Heart right ventricle (tissue), 16 donors: ENCODE measurements at regions not wholly inside any gene's neighbourhood (a gene's known extent, or its start where the extent isn't known, plus 50 kb on each side); places are given as distances from the start of the nearest gene placed in this dataset.

ENCODE experiments used
- ATAC-seq, 8 donors: fragments of 200-7000 bp; cut with Tn5 transposase; one replicate each; pipeline ENCODE4 v1.9.1; 2020; ENCODE audit warnings: mild to moderate bottlenecking in 8 of 8, moderate library complexity in 8 of 8, moderate number of reproducible peaks in 1 of 8
- DNase-seq, 2 donors: peaks; one replicate each; pipeline ENCODE4 v3.0.0-alpha.2; 2020
- H3K27ac ChIP-seq, 10 donors: fragments of 200-600 bp; sonication (generic) in 2 of 10; one replicate each; pipeline versions ENCODE4 v1.5.0 to v1.8.0; 2020 to 2022; ENCODE audit warnings: mild to moderate bottlenecking in 3 of 10
- H3K27me3 ChIP-seq, 7 donors: fragments of 200-600 bp; one replicate each; pipeline ENCODE4 v1.8.0; 2021 to 2022; ENCODE audit warnings: mild to moderate bottlenecking in 2 of 7
- H3K36me3 ChIP-seq, 9 donors: fragments of 200-600 bp; sonication (generic) in 1 of 9; one replicate each; pipeline versions ENCODE4 v1.5.0 to v1.8.0; 2020 to 2022; ENCODE audit warnings: mild to moderate bottlenecking in 2 of 9
- H3K4me1 ChIP-seq, 9 donors: fragments of 200-600 bp; sonication (generic) in 1 of 9; one replicate each; pipeline versions ENCODE4 v1.5.0 to v1.8.0; 2020 to 2022; ENCODE audit warnings: mild to moderate bottlenecking in 4 of 9
- H3K4me3 ChIP-seq, 10 donors: fragments of 200-600 bp; sonication (generic) in 2 of 10; one replicate each; pipeline versions ENCODE4 v1.5.0 to v1.8.0; 2020 to 2022; ENCODE audit warnings: mild to moderate bottlenecking in 7 of 10, moderate library complexity in 2 of 10
- H3K9me3 ChIP-seq, 11 donors: fragments of 200-600 bp in 10 of 11; sonication (generic) in 2 of 11; one replicate each; pipeline versions ENCODE4 v1.5.0 to v1.8.0; 2013 to 2022; ENCODE audit warnings: mild to moderate bottlenecking in 2 of 11, control low read depth in 1 of 11, moderate library complexity in 1 of 11
- CTCF ChIP-seq, 9 donors: fragments of 200-600 bp; sonication (generic) in 2 of 9; IDR thresholded peaks; one replicate each; pipeline versions ENCODE4 v1.5.0 to v1.8.0; 2021 to 2022; ENCODE audit warnings: antibody characterized with exemption in 9 of 9, mild to moderate bottlenecking in 5 of 9, moderate library complexity in 1 of 9
- WGBS, 2 donors: extraction: QIAGEN DNeasy Blood & Tissue Kit; methylation state at CpG; one replicate each; pipeline ENCODE4 v1.1.7; 2013; ENCODE audit warnings: inconsistent platforms in 1 of 2; 5-methylcytosine and 5-hydroxymethylcytosine counted together
- intact Hi-C, 10 donors: fragments of 100-400 bp; cut with DNase I; formaldehyde crosslinking; loops; one replicate each; pipeline versions ENCODE4 v1.11.1 to v1.14.2; 2022
- donor health status: Arrhythmogenic right ventricular cardiomyopathy.
- donor health status: ischemic (EF 13 %, LVEDD 7.1; RV severe dilation, severe dysfunction).
- donor health status: healthy with polysubstance abuse.
- donor health status: DM: no; HTN: yes; CAD: no.
- donor health status: DM: no; HTN: no; CAD: no.
- donor health status: ischemic (EF 25% LVEDD 6.9; RV normal size, moderate dysfunction).
- donor health status: ischemic (EF 25% LVEDD 5.7; RV mildly dilated, moderate dysfunction).
- donor health status: healthy.
- donor health status: DM: yes; HTN: yes; CAD: no.
- donor health status: Ischemic cardiomyopathy.
- donor health status: ischemic (EF 35%, LVEDD 5.7; RV mildly dilated, moderate dysfunction).
- donor health status: nonischemic (EF 11% LVEDD 7.7; RV severe dilation, severe dysfunction).
- donor health status: DM: yes; HTN: yes; CAD: no.
- donor health status: PGD.
- donor health status: ischemic (EF 29% LVEDD 5.4; RV normal size, mild dysfunction).
- donor health status: nonischemic (EF 23%, LVEDD 6.1; RV moderate dilation, normal function).

GRCh38 chr18:73614812-73615211, 532.8 kb downstream of the FBXO15 start:
- DNase-seq (no peak), ATAC-seq (no peak)
- intact Hi-C loops: no loop called here
- Histone ChIP-seq H3K4me3 (no peak overlapping the region), H3K27ac (no peak overlapping the region), H3K9me3 (no peaks in the 10 kb centered on the region), H3K36me3 (no peaks in the 10 kb centered on the region), H3K4me1 (no peaks in the 10 kb centered on the region), H3K27me3 (no peaks in the 10 kb centered on the region)
- 86 to 90% methylated on average over 1 of the region's 1 CpG for WGBS, 2 donors
- no peak for TF ChIP-seq CTCF (IDR thresholded peaks at IDR 0.05)

GRCh38 chr18:73613706-73614340, 533.8 kb downstream of the FBXO15 start:
- Histone ChIP-seq H3K27ac (no peak overlapping the region), H3K9me3 (no peaks in the 10 kb centered on the region), H3K36me3 (no peaks in the 10 kb centered on the region), H3K27me3 (no peaks in the 10 kb centered on the region), H3K4me3 (no peak overlapping the region), H3K4me1 (no peaks in the 10 kb centered on the region)
- 80 to 93% methylated on average over 1 of the region's 1 CpG for WGBS, 2 donors
- ATAC-seq: no peak
- no peak for DNase-seq
- no peak for TF ChIP-seq CTCF (IDR thresholded peaks at IDR 0.05)
- intact Hi-C loops: no loop called here

- intact Hi-C loops: no loop called here
- Histone ChIP-seq H3K27me3 (no peaks in the 10 kb centered on the region), H3K9me3 (no peaks in the 10 kb centered on the region), H3K36me3 (no peaks in the 10 kb centered on the region), H3K27ac (no peak overlapping the region), H3K4me1 (no peaks in the 10 kb centered on the region), H3K4me3 (no peak overlapping the region)
- no peak for TF ChIP-seq CTCF (IDR thresholded peaks at IDR 0.05)
- DNase-seq: no peak
- 75 to 81% methylated on average over 7 of the region's 7 CpGs for whole genome bisulfite sequencing, 2 donors
- ATAC-seq: no peak
Observed at GRCh38 chr18:73597832-73598615, 549.6 kb downstream of the FBXO15 start.

- Histone ChIP-seq H3K27me3 (no peaks in the 10 kb centered on the region), H3K9me3 (peaks cover 0 to 3% (median 0%) of the 10 kb centered on the region in 11 donors), H3K4me3 (no peak overlapping the region), H3K4me1 (no peaks in the 10 kb centered on the region), H3K27ac (no peak overlapping the region), H3K36me3 (no peaks in the 10 kb centered on the region)
- DNase-seq: peak; percentile 11 to 23
- intact Hi-C loops: no loop called here
- 51 to 59% methylated on average over 4 of the region's 4 CpGs for WGBS, 2 donors
- ATAC-seq: peak in 3 of 8 donors; percentile 55 to 64 (median 59)
- TF ChIP-seq CTCF (IDR thresholded peaks at IDR 0.05): no peak
Observed at GRCh38 chr18:73594749-73595148, 552.9 kb downstream of the FBXO15 start.
